Dendritic cell treated with granulocyte-macrophage colony-stimulating factor and Interleukin-4, amounts not matched to agents 40 ng/mL and 50 ng/mL, for 4 days (primary cell): ENCODE measurements at regions not wholly inside any gene's neighbourhood (a gene's known extent, or its start where the extent isn't known, plus 50 kb on each side); places are given as distances from the start of the nearest gene placed in this dataset.
"Not testable (repeated sequence)": the region's sequence is repeated elsewhere in the genome, so short reads cannot be mapped to it uniquely, and the experiment has no call there.

ENCODE experiments used
- H3K27ac Mint-ChIP-seq: one replicate; pipeline ENCODE4 v1.8.0; 2022; ENCODE audit warnings: mild to moderate bottlenecking, mixed read lengths
- H3K27me3 Mint-ChIP-seq: one replicate; pipeline ENCODE4 v1.8.0; 2022; ENCODE audit warnings: mild to moderate bottlenecking, mixed read lengths
- H3K36me3 Mint-ChIP-seq: one replicate; pipeline ENCODE4 v1.8.0; 2022; ENCODE audit warnings: low read depth, mixed read lengths
- H3K4me1 Mint-ChIP-seq: one replicate; pipeline ENCODE4 v1.8.0; 2022; ENCODE audit warnings: low read depth, mixed read lengths
- H3K4me3 Mint-ChIP-seq: one replicate; pipeline ENCODE4 v1.8.0; 2022; ENCODE audit warnings: mild to moderate bottlenecking, moderate library complexity, mixed read lengths
- H3K9me3 Mint-ChIP-seq: one replicate; pipeline ENCODE4 v1.8.0; 2022; ENCODE audit warnings: mixed read lengths
- intact Hi-C: fragments of 100-400 bp; cut with micrococcal nuclease; formaldehyde crosslinking; loops from one replicate; pipeline ENCODE4 v1.15.0; 2022

DNA sequence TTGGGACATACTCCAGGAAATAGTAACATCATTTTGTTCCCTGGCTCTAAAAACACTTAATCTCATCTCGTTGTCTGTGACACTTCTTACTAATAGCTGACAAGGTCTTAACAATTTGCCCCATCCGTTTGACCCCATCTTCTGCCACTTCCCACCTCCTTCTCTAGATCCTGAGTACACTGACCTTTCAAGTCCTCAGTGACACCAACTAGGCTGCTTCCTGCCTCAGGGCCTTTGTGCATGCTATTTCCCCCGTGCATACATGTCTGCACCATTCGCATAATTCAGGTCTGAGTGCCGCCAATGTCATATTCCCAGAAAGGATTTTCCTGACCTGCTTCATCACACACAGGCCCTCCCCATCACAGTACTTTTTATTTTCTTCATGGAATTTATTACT lies 70.6 kb upstream of the CCND2 start:
- Mint-ChIP-seq H3K36me3 (no peaks in the 10 kb centered on the region), H3K4me1 (peaks cover 27% of the 10 kb centered on the region), H3K27ac (peak overlapping the region; percentile 6), H3K4me3 (no peak overlapping the region), H3K9me3 (no peaks in the 10 kb centered on the region), H3K27me3 (peaks cover 63% of the 10 kb centered on the region)
- intact Hi-C loops = no loop called here

DNA sequence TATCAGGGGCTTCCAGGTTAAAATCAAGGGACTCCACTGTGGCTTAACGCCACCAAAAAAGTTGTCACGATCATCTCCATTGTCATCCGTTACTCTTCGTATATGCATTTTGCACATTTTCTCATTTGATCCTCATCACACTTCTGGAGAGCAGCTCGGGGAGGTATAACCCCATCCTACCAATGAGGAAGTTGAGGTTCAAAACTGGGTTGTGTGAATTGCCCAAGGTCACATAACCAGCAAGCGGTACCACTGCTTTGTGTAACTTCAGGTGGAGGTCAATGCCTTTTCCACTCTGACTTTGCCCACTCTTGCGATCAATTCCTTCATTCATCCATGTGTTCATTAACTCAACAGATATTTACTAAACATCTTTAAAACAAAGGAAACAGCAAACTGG lies 71.1 kb upstream of the CCND2 start:
- no peaks in the 10 kb centered on the region for H3K9me3 Mint-ChIP-seq
- intact Hi-C loops = no loop called here
- H3K4me3 Mint-ChIP-seq = no peak overlapping the region
- peak overlapping the region; percentile 6 for H3K27ac Mint-ChIP-seq
- H3K36me3 Mint-ChIP-seq = no peaks in the 10 kb centered on the region
- peaks cover 27% of the 10 kb centered on the region for H3K4me1 Mint-ChIP-seq
- H3K27me3 Mint-ChIP-seq = peaks cover 65% of the 10 kb centered on the region

DNA sequence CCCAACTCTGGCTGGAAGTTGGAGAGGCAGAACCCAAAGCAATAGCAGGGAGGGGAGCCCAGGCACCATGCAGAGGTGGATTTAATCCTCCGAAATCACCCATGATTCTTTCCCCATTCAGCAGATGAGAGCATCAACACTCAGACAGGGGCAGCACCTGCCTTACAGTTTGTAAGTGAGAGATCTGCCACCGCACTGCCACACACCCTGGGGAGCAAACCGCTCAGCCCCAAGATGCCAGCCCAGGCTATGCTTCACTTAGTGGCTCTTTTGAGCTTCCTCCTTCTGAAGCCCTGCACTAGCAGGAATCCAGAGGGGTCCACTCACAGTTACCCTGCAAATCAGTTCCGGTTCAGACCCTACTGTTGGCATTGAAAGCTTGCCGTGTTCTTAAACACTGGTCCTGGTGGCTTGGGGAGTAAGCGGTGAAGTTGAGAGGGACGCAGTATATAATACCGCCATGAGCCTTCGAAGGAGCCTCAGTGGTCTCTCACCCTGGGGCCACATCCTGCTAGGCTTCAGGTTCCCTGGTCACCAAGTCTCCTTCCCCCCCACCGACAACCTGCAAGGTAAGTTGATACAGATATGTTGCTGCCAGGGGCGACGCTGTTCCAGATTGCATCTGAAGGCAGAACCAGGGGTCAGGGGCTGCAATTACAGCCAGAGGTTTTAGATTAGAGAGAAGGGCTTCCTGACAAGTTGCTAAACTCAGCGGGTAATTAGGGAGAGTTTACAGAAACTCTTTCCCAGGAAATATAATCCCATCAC lies 72.0 kb upstream of the CCND2 start:
- H3K27ac Mint-ChIP-seq = no peak overlapping the region

DNA sequence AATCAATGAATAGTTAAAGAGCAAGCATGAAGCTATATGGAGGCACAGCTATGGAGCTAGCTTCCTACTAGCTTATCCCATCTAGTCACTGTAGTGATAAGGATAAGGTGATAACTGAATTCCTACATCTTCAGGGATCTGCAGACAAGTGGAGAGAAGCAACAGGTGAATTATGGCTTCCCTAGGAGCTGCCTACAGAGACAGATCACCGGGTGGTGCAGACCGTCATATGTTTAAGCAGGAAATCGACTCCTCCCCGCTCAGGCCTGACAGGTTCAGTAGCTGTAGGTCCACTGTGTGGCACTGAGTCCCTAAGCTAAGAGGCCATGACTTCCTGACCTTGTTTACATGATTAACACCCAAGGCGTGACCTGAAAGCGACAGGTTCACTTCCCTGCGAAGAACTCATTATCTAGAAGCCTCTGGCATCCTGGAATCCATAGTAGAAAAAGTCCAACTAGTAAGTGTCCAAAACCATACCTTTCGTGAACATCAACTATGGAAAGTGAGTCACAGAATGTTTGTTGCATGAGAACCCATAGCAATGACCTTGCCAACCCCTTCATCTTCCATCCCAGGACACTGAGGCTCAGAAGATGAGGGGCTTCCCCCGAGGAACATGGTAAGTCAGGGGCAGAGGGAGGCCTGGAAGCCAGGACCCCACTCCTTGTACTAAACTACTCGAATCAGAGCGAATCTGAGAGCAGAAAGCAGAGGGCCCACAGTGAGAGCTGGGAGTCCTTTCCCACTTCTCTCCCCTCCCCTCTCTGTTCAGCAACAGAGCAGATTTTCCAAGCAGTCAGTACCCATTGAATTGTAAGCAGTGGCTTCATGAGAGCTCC lies 75.4 kb upstream of the CCND2 start:
- H3K27me3 Mint-ChIP-seq = peaks cover 76% of the 10 kb centered on the region
- H3K4me1 Mint-ChIP-seq = peaks cover 10% of the 10 kb centered on the region
- intact Hi-C loops = no loop called here
- H3K4me3 Mint-ChIP-seq = no peak overlapping the region
- H3K36me3 Mint-ChIP-seq = no peaks in the 10 kb centered on the region
- H3K27ac Mint-ChIP-seq = no peak overlapping the region
- H3K9me3 Mint-ChIP-seq = no peaks in the 10 kb centered on the region

More for the DNA sequence above, 72.0 kb upstream of the CCND2 start:
- Mint-ChIP-seq H3K4me3 (no peak overlapping the region), H3K27me3 (peaks cover 72% of the 10 kb centered on the region), H3K36me3 (no peaks in the 10 kb centered on the region), H3K4me1 (peaks cover 27% of the 10 kb centered on the region), H3K9me3 (no peaks in the 10 kb centered on the region)
- intact Hi-C loops = no loop called here

DNA sequence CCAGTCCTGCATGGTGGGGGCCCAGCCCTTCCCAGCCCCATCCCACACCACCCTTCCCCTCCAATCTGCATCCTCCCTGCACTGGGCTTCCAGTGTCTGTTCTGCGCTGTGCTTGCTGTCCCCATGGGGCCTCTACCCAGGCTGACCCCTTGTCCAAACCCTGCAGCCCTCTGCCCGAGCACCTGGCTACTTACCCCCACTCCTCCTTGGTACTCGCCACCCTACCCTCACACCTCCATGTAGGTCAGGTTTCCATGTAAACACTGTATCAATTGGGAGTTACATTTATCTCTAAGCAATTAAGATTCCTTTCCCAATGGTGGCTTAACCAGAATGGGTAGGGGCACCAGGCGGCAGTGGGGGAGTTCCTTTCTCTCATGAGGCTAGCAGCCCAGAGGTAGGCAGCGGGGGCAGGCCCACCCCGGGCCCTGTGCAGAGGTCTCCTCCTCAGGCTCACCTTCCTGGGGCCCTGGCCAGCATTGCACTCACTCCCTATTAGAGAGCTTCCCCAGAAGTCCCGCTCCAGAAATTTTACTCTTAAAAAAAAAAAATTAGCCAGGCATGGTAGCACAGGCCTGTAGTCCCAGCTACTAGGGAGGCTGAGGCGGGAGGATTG lies 76.6 kb upstream of the CCND2 start:
- Mint-ChIP-seq H3K36me3 (no peaks in the 10 kb centered on the region), H3K4me3 (no peak overlapping the region), H3K9me3 (no peaks in the 10 kb centered on the region), H3K27ac (no peak overlapping the region), H3K27me3 (peaks cover 66% of the 10 kb centered on the region), H3K4me1 (no peaks in the 10 kb centered on the region)
- intact Hi-C loops = no loop called here

DNA sequence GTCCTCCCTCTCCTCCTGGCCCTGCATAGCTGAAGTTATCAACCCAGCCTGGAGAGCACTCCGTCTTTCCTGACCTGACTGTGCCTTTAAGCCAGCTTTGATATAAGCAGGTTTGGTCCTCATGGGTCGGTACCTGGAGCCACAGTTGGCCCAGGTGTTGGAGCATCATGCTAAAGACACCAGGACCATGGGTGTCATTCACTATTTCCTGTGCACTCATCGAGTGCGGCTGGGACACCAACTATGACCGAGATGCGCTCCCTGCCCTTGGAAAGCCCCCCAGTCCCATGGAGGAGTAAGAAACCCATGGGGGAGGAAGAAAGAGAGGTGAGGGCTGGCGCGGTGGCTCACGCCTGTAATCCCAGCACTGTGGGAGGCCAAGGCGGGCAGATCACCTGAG lies 78.9 kb upstream of the CCND2 start:
- Mint-ChIP-seq H3K27ac (no peak overlapping the region), H3K36me3 (no peaks in the 10 kb centered on the region), H3K4me3 (no peak overlapping the region), H3K4me1 (peaks cover 15% of the 10 kb centered on the region), H3K27me3 (peaks cover 52% of the 10 kb centered on the region), H3K9me3 (no peaks in the 10 kb centered on the region)
- intact Hi-C loops = no loop called here

DNA sequence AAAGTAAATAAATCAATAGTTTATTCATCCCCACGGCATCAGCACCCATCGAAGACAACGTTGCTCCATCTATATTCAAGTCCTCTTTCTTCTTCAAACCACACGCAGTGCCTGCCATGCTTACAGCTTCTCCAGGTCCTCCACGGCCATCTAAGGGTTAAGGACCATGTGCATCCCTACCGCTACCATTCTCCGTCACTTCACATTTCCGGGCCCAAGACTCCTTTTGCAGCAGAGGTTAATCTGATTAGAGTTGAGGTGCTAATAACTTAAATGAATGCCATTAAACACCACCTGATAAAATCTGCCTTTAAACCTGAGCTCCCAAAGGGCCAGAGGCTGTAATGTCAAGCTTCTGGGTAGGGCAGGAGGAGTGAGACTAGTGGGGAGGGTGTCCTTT lies 79.7 kb upstream of the CCND2 start:
- intact Hi-C loops = no loop called here
- H3K27ac Mint-ChIP-seq = no peak overlapping the region
- H3K27me3 Mint-ChIP-seq = peaks cover 55% of the 10 kb centered on the region
- no peaks in the 10 kb centered on the region for H3K36me3 Mint-ChIP-seq
- H3K4me3 Mint-ChIP-seq = no peak overlapping the region
- peaks cover 17% of the 10 kb centered on the region for H3K4me1 Mint-ChIP-seq
- H3K9me3 Mint-ChIP-seq = no peaks in the 10 kb centered on the region

DNA sequence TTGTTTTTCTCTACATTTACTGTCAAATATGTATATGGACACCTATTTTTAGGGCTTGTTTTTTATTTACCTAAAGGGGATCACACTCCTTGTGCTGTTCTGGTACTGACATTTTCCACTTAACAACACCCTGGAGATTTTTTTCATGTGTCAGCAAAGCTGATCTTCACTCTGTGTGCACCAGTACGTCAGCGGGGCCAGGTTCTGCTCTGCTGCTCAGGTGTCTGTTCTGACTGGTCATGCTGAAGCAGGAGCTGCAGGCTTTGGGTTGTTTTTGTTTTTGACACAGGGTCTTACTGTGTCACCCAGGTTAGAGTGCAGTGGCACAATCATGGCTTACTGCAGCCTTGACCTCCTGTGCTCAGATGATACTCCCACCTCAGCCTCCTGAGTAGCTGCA lies 81.9 kb upstream of the CCND2 start:
- Mint-ChIP-seq H3K4me3 (no peak overlapping the region), H3K4me1 (peaks cover 17% of the 10 kb centered on the region), H3K36me3 (no peaks in the 10 kb centered on the region), H3K27me3 (peaks cover 42% of the 10 kb centered on the region), H3K9me3 (no peaks in the 10 kb centered on the region), H3K27ac (no peak overlapping the region)
- intact Hi-C loops = no loop called here

DNA sequence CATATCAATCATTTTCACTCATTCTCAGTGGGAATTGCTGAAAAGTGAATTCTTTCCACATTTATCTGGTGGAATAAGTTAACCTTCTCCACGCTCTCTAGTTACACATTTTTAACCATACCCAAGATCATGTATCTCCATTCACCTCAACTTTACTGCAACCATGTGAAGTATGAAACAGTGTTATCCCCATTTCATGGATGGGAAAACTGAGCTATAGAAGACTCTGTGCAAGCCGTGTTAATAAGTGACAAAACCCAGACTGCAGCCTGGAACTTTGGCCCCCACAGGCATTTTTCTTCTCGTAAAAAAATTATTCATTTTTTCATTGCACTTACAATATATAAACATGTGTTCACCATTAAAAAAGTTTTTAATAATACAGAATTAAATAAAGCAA lies 82.4 kb upstream of the CCND2 start:
- H3K36me3 Mint-ChIP-seq = no peaks in the 10 kb centered on the region
- H3K4me3 Mint-ChIP-seq = no peak overlapping the region
- H3K27ac Mint-ChIP-seq = no peak overlapping the region
- H3K9me3 Mint-ChIP-seq = no peaks in the 10 kb centered on the region
- peaks cover 40% of the 10 kb centered on the region for H3K27me3 Mint-ChIP-seq
- H3K4me1 Mint-ChIP-seq = peaks cover 17% of the 10 kb centered on the region
- intact Hi-C loops = no loop called here

DNA sequence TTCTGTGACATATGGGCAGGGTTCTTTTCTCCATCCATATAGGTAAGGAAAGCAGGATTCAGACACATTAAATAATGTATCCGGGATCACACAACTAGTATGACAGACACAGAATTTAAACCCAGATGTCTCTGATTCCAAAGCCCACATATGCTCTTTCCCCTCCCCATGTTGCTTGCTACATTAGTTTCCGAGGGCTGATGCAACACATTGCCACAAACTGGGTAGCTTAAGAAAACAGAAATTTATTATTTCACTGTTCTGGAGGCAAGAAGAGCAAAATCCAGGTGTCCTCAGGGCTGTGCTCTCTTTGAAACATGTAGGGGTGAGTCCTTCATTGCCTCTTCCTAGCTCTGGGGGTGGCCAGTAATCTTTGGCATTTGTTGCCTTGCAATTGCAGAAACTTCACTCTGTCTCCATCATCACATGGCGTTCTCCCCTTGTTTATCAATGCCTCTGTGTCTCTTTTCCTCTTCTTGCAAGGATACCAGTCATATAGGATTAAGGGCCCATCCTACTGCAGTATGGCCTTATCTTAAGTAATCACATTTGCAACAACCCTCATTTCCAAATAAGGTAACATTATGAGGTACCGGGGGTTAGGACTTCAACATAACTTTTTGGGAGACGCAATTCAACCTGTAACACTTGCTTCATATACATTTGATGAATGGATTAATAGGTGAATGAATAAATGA lies 83.0 kb upstream of the CCND2 start:
- Mint-ChIP-seq H3K27ac (no peak overlapping the region), H3K36me3 (no peaks in the 10 kb centered on the region), H3K4me1 (peaks cover 17% of the 10 kb centered on the region), H3K4me3 (no peak overlapping the region), H3K27me3 (peaks cover 36% of the 10 kb centered on the region), H3K9me3 (no peaks in the 10 kb centered on the region)
- intact Hi-C loops = no loop called here

DNA sequence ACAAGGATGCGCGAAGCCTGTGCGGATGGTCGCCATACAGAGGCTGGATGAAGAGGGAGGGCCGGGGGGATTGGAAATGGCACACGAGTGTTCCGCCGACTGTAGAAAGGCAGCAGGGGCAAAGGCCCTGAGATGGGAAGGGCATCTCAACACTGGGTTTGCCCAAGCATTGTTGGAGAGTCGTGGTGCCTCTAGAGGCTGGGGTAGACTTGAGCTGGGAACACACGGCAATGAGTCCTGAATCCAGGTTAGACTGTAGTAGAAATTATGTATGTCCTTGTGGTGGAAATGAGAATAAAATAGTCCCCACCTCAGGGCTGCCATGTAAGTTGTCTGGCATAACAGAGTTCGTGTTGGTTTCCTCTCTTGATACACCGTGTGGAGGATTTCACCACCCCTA lies 83.8 kb upstream of the CCND2 start:
- intact Hi-C loops = no loop called here
- peaks cover 17% of the 10 kb centered on the region for H3K4me1 Mint-ChIP-seq
- H3K9me3 Mint-ChIP-seq = no peaks in the 10 kb centered on the region
- H3K27me3 Mint-ChIP-seq = peaks cover 29% of the 10 kb centered on the region
- no peaks in the 10 kb centered on the region for H3K36me3 Mint-ChIP-seq
- no peak overlapping the region for H3K27ac Mint-ChIP-seq
- no peak overlapping the region for H3K4me3 Mint-ChIP-seq

DNA sequence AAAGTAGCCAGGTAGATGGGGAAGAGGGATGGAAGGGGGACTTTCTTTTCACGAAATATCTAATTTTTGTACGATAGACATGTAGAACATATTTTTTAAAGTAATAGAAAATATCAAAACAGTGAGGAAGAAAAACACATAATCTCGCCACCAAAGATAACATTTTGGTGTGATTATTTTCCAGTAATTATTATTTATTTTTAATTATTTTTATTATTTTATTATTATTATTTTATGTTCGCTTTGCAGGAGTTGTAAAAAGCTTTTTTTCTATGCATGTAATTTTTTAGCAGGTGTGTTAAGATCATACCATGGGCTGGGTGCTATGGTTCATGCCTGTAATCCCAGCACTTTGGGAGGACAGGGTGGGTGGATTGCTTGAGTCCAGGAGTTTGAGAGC lies 85.6 kb upstream of the CCND2 start:
- H3K4me1 Mint-ChIP-seq = peaks cover 17% of the 10 kb centered on the region
- intact Hi-C loops = no loop called here
- H3K27ac Mint-ChIP-seq = no peak overlapping the region
- H3K36me3 Mint-ChIP-seq = no peaks in the 10 kb centered on the region
- H3K4me3 Mint-ChIP-seq = no peak overlapping the region
- peaks cover 3% of the 10 kb centered on the region for H3K9me3 Mint-ChIP-seq
- peaks cover 25% of the 10 kb centered on the region for H3K27me3 Mint-ChIP-seq

DNA sequence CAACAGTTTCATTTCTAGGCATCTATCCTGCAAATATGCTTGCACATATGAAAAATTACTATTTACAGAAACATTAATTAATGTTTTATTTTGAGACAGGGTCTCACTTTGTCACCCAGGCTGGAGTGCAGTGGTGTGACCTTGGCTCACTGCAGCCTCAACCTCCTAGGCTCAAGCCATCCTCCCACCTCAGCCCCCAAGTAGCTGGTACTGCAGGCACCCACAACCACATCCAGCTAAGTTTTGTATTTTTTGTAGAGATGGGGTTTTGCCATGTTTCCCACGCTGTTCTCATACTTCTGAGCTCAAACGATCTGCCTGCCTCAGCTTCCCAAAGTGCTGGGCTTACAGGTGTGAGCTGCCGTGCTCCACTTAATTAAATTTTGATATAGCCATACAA lies 86.2 kb upstream of the CCND2 start:
- peaks cover 27% of the 10 kb centered on the region for H3K27me3 Mint-ChIP-seq
- H3K27ac Mint-ChIP-seq, H3K9me3 Mint-ChIP-seq, intact Hi-C loops, H3K36me3 Mint-ChIP-seq, H3K4me3 Mint-ChIP-seq: not testable (repeated sequence)
- H3K4me1 Mint-ChIP-seq = peaks cover 17% of the 10 kb centered on the region
